HepG2 (cell line): ENCODE measurements at regions not wholly inside any gene's neighbourhood (a gene's known extent, or its start where the extent isn't known, plus 50 kb on each side); places are given as distances from the start of the nearest gene placed in this dataset.

ENCODE experiments used
- AGO1 ChIP-seq: fragments of 200-400 bp; formaldehyde crosslinking; IDR thresholded peaks from 2 replicates; pipeline ENCODE4 v1.6.1; 2017; ENCODE audit warnings: mild to moderate bottlenecking, low read depth, low read length, moderate library complexity; ENCODE audit not compliant: poor library complexity, severe bottlenecking
- ATF1 ChIP-seq: IDR thresholded peaks from 2 replicates; pipeline ENCODE4 v1.6.1; 2016; ENCODE audit warnings: mild to moderate bottlenecking, control low read depth
- MYNN ChIP-seq: sonication (generic); formaldehyde crosslinking; IDR thresholded peaks from 2 replicates; pipeline ENCODE4 v1.4.0; 2020; ENCODE audit warnings: mild to moderate bottlenecking, low read depth, missing genetic modification reagents
- MZF1 ChIP-seq: sonication (generic); formaldehyde crosslinking; IDR thresholded peaks from 2 replicates; pipeline ENCODE4 v1.8.1; 2023; ENCODE audit warnings: mild to moderate bottlenecking, missing genetic modification reagents, borderline replicate concordance
- NR2C2 ChIP-seq: sonication (generic); formaldehyde crosslinking; IDR thresholded peaks from 2 replicates; pipeline ENCODE4 v1.4.0; 2020; ENCODE audit warnings: missing genetic modification reagents, mild to moderate bottlenecking, moderate library complexity, borderline replicate concordance
- RBAK ChIP-seq: sonication (generic); formaldehyde crosslinking; IDR thresholded peaks from 2 replicates; pipeline ENCODE4 v1.5.1; 2020; ENCODE audit warnings: mild to moderate bottlenecking, missing genetic modification reagents
- REPIN1 ChIP-seq: sonication (generic); formaldehyde crosslinking; IDR thresholded peaks from 2 replicates; pipeline ENCODE4 v1.8.0; 2022; ENCODE audit warnings: missing genetic modification reagents, low read depth, mild to moderate bottlenecking, borderline replicate concordance
- ZKSCAN8 ChIP-seq: IDR thresholded peaks from 2 replicates; pipeline ENCODE4 v1.6.1; 2016; ENCODE audit warnings: borderline replicate concordance, missing genetic modification reagents, missing compliant biosample characterization
- ZNF121 ChIP-seq: sonication (generic); formaldehyde crosslinking; IDR thresholded peaks from 2 replicates; pipeline ENCODE4 v1.5.0; 2020; ENCODE audit warnings: mild to moderate bottlenecking, missing genetic modification reagents
- ZNF350 ChIP-seq: sonication (generic); formaldehyde crosslinking; IDR thresholded peaks from 2 replicates; pipeline ENCODE4 v1.4.0; 2020; ENCODE audit warnings: mild to moderate bottlenecking, low read depth, missing genetic modification reagents, borderline replicate concordance
- ZNF546 ChIP-seq: sonication (generic); formaldehyde crosslinking; conservative IDR thresholded peaks from 2 replicates; pipeline ENCODE4 v1.8.1; 2023; ENCODE audit warnings: mild to moderate bottlenecking, missing genetic modification reagents
- ZNF878 ChIP-seq: sonication (generic); formaldehyde crosslinking; IDR thresholded peaks from 2 replicates; pipeline ENCODE4 v1.8.1; 2023; ENCODE audit warnings: mild to moderate bottlenecking, missing genetic modification reagents, moderate library complexity
- TF ChIP-seq, protein P1 (sequence below): sonication (generic); formaldehyde crosslinking; IDR thresholded peaks from 2 replicates; pipeline ENCODE4 v1.5.0; 2020; ENCODE audit warnings: mild to moderate bottlenecking, missing genetic modification reagents, moderate library complexity

DNA sequence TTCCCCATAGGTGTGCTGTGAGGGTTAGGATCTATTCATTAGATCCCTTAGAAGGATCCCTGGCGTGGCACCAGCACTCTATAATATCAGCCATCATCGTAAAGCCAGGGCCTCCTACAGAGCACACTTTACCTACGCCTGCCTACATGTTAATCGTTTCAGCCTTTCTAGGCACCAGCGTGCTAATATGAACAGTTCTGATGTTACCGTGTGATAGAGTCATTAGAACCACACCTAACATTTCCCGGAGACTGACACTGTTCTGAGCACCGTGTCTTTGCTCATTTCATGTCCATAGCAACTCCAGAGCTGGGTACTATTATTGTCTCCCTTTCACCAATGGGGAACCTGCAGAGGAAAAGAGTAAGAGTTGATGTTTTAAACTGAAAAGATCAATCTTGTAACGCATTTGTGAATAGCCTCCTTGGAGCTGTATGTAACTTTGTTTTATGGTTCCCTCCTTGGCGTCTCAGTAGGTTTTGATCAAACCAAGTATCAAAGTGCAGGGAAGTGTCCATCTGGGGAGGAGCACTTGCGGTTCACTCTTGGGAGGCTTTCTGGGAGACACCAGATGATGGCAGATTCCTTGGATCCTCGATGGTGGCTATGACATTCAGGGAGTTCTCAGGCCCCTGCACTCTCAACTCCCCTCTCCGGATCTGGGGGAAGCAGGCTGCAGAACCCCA is 73.8 kb upstream of the KCNG1 start:
- TF ChIP-seq NR2C2 (CRISPR knock-in tag) (no peak), AGO1 (no peak), REPIN1 (CRISPR knock-in tag) (no peak), ZNF546 (no peak), ZNF350 (CRISPR knock-in tag) (no peak), ZNF121 (CRISPR knock-in tag) (no peak), RBAK (no peak), ZKSCAN8 (CRISPR knock-in tag) (no peak), MYNN (no peak), ZNF878 (CRISPR knock-in tag) (no peak), ATF1 (CRISPR knock-in tag) (no peak), MZF1 (no peak)
- TF ChIP-seq, protein P1, sequence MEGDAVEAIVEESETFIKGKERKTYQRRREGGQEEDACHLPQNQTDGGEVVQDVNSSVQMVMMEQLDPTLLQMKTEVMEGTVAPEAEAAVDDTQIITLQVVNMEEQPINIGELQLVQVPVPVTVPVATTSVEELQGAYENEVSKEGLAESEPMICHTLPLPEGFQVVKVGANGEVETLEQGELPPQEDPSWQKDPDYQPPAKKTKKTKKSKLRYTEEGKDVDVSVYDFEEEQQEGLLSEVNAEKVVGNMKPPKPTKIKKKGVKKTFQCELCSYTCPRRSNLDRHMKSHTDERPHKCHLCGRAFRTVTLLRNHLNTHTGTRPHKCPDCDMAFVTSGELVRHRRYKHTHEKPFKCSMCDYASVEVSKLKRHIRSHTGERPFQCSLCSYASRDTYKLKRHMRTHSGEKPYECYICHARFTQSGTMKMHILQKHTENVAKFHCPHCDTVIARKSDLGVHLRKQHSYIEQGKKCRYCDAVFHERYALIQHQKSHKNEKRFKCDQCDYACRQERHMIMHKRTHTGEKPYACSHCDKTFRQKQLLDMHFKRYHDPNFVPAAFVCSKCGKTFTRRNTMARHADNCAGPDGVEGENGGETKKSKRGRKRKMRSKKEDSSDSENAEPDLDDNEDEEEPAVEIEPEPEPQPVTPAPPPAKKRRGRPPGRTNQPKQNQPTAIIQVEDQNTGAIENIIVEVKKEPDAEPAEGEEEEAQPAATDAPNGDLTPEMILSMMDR (CRISPR knock-in tag) = no peak
